ENCODE measurements at regions not wholly inside any gene's neighbourhood (a gene's known extent, or its start where the extent isn't known, plus 50 kb on each side); places are given as distances from the start of the nearest gene placed in this dataset.
"Not testable (repeated sequence)": the region's sequence is repeated elsewhere in the genome, so short reads cannot be mapped to it uniquely, and the experiment has no call there.

GRCh38 chr1:148432318-148432717 lies 50.8 kb downstream of the PPIAL4G start:
- not testable (repeated sequence) for DNase-seq (ENCODE audit: low read depth)

GRCh38 chr1:148429856-148430255 lies 53.2 kb downstream of the PPIAL4G start:
- not testable (repeated sequence) for DNase-seq (ENCODE audit: low read depth)

GRCh38 chr1:148426940-148427611 lies 56.0 kb downstream of the PPIAL4G start:
- DNase-seq (ENCODE audit: low read depth) = peak; percentile 32

- not testable (repeated sequence) for DNase-seq (ENCODE audit: low read depth)
Observed at GRCh38 chr1:148426385-148426784, 56.7 kb downstream of the PPIAL4G start.

DNA sequence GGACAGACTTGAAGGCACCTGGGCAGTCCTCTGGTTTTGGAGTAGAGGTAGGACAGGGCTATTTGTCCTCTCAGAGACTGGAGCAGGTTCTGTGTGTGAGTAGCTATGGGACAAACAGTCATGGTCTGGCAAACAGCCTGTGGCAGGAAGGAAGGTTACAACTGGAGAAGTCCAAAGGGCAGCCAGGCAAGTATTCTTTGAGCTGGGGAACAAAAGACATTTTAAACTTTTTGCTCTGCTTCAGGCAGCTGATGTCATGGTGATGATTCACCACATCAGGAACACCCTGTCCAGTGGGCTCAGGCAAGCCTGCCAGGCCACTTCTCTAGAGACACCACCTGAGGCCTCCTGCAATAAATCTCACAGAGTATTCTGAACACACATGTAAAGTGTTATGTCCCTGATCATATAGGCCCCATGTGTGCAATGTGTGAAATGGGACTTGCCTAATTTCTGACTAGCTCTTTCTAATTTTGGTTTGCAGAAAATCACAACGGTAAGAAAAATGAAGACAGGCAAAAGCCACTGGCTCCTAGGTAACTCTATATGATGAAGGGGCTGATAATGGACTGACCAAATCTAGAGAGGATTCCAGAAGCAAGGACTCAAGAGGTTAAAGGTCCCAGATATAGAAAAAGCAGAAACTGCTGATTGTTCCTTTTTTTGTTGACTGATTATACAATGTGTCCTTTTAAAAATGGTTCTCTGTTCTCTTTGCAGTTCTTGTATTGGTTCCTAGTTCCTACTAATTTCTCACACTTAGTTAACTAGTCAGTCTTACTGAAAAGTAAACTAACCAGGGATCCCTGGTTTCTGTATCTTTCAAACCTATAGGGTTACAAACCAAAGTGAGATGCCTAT lies 58.7 kb downstream of the PPIAL4G start:
- DNase-seq (ENCODE audit: low read depth) = peak; percentile 91

- not testable (repeated sequence) for DNase-seq (ENCODE audit: low read depth)
Observed at GRCh38 chr1:148422921-148423320, 60.2 kb downstream of the PPIAL4G start.

GRCh38 chr1:148417241-148417640 lies 65.9 kb downstream of the PPIAL4G start:
- DNase-seq (ENCODE audit: low read depth) = peak; percentile 7

DNA sequence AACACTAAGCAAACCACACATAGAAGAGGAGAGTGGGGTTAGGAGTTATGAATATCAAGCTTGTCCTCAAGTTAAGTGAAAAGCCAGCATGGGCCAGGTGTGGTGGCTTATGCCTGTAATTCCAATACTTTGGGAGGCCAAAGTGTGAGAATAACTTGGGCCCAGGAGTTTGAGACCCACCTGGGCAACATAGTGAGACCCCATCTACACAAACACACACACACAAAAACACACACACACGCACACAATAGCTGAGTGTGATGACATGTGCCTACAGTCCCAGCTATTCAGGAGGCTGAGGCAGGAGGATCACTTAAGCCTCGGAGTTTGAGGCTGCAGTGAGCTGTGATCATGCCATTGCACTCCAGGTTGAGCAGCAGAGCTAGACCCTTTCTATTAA lies 69.7 kb downstream of the PPIAL4G start:
- not testable (repeated sequence) for DNase-seq (ENCODE audit: low read depth)

DNA sequence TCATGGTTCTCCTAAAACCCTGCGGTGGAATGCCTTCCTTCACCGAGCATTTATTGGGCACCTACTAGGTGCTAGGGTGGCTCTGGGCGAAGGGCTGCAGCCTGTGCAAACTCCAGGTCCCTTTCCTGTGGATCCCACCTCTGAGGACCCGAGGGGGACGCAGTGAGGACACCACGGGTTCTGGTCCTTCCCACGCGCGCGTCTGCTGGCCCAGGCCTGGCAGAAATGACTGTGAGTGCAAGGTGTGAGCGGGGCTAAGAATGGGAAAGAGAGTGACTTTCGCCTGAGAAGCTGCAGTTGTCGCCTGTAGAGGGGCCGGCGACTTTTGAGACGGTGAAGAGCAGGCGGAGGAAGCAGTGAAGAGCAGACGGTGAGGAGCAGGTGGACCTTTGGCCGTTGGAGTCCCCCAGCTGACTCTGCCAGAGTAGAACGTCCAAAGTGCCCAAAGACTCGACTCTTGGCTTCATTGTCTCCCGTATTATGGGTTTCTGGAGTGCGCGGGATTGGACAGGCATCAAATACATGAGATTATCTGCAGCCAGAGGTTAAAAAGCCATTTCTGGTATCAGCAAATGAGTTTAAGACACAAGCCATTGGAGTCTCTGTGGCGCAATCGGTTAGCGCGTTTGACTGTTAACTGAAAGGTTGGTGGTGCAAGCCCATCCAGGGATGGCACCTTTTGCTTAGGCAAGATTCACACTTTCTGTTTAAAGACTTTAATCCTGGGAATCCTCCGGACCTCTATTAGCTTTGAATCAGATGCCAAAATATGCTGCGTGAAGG lies 78.1 kb downstream of the PPIAL4G start:
- not testable (repeated sequence) for DNase-seq (ENCODE audit: low read depth)

DNA sequence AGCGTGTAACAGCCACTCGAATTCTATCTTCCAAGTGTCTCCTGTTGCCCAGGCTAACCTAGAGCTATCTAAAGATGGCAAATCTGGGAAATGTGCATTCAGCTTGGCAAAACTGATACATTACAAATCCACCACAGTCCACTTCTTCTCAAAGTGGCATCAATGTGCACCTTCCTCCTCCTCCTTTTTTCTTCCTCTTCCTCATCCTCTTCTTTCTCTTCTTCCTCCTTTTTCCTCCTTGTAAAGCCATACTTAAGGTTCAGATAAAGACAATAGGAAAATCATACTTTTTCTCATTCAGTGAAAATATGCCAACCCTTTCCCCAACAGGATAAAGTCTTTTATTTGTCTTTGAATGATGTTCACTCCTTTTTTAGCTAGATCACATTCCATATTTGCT lies 79.2 kb downstream of the PPIAL4G start:
- not testable (repeated sequence) for DNase-seq (ENCODE audit: low read depth)

DNA sequence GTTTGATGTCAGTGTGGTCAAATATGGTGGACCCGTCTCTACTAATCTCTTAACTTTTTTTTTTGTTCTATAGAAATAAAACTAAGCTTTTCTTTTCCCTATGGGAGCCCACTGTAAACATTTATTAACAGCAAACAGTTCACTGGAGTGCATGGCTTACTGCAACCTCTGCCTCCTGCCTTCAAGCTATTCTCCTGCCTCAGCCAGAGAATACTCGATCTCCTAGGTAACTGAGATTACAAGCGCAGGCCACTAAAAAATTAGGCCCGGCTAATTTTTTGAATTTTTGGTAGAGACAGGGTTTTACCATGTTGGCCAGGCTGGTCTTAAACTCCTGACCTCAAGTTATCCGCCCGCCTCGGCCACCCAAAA lies 80.0 kb downstream of the PPIAL4G start:
- peak; percentile 8 for DNase-seq (ENCODE audit: low read depth)

GRCh38 chr1:148402152-148403084 lies 80.7 kb downstream of the PPIAL4G start:
- DNase-seq (ENCODE audit: low read depth) = peak; percentile 81

- not testable (repeated sequence) for DNase-seq (ENCODE audit: low read depth)
Observed at GRCh38 chr1:148397516-148397915, 85.6 kb downstream of the PPIAL4G start.

- DNase-seq (ENCODE audit: low read depth) = not testable (repeated sequence)
Observed at GRCh38 chr1:148392505-148392904, 90.6 kb downstream of the PPIAL4G start.

DNA sequence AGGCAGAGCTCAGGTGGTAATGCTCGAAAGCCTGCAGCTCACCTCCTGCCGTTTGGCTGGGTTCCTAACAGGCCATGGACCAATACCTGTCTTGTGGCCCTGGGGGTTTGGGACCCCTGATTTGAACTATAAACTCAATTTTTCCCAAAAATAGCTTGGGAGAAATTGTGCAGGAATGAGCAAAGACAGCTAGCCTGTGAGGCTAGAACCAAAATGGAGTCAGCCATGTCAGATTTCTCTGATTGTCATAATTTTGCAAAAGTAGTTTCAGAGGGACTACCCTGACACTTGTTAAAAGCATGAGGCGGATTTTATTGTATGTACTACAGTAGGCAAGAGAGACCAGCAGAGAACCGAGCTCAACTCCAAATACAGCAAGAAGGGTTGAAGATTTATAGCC lies 91.8 kb downstream of the PPIAL4G start:
- not testable (repeated sequence) for DNase-seq (ENCODE audit: low read depth)

- DNase-seq (ENCODE audit: low read depth) = no peak
Observed at GRCh38 chr1:148389027-148389339, 94.1 kb downstream of the PPIAL4G start.

DNA sequence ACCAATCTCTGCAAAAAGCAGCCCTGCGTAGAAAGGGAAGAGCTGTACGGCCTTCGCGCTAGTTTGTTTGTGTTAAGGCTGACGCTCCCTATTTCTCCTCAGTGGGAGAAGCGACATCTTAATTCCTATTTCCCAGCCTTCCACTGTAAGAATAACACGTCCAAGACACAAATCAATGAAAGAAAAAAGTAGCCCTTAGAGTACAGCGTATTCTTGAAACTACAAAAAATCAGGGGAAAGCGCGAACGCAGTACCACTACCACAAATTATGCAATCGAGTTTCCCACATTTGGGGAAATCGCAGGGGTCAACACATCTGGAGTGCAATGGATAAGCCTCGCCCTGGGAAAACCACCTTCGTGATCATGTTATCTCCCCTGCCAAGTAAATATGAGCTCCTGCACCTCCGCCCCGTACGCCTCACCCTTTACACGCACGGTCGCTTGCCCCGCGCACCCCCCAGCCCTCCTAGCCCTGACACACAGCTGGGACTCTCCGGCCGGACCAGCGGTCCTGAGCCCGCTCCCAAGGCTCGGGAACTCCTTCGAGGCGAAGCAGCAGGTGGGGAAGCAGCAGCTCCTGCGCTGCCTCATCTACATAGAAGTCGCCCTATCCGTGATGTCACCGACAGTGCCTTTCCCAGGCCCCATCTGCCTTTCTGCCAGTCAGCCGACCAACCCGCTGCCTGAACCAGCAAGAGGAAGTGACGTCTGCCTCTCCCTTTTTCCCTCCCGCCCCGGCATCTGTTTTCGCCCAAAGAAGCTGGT lies 94.7 kb downstream of the PPIAL4G start:
- peak; percentile 93 for DNase-seq (ENCODE audit: low read depth)

- DNase-seq (ENCODE audit: low read depth) = not testable (repeated sequence)
Observed at GRCh38 chr1:148387949-148388259, 95.2 kb downstream of the PPIAL4G start.

- DNase-seq (ENCODE audit: low read depth) = peak; percentile 5
Observed at GRCh38 chr1:148387122-148387948, 95.8 kb downstream of the PPIAL4G start.

DNA sequence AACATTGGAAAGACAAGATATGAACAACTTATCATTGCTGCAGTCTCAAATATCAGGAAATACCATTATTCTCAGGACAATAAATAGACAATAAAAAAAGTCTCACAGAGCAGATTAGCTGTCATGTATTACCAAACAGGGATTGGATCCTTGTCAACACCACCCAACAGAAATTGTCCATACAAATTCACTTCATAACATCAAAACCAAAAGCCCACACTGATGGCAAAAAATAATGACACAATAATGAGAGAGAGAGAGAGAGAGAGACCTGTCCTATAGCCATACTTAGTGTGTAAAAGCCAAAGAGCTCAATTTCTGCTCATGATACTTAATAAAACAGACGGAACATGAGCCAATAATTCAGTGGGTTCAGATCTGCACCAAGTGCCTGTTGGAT lies 96.5 kb downstream of the PPIAL4G start:
- DNase-seq (ENCODE audit: low read depth) = no peak

Measured in RPMI7951 (cell line).